NAMALWA (cell line): ENCODE measurements at regions not wholly inside any gene's neighbourhood (a gene's known extent, or its start where the extent isn't known, plus 50 kb on each side); places are given as distances from the start of the nearest gene placed in this dataset.

ENCODE experiments used
- DNase-seq: peaks from one replicate; pipeline ENCODE4 v3.0.0-alpha.2; 2015; ENCODE audit warnings: low spot score

DNA sequence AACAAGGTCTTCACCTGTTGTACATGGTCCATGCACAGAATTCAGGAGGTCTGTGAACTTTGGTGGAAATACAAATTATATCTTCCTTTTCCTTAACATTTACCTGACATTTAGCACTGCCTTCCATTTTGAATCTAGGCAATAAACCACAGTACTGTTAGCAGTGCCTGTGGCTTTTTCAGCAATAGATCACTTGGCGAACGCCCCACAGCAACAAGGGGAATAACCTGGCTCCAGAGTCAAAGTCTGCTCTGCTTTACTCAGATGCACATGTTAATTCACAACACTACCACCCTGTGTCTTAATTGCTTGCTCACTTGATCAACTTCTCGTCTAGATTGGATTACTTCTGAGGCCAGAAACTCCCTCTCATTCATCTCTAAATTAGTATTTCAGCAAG lies 414.6 kb upstream of the PROK2 start:
- DNase-seq: no peak

GRCh38 chr3:72196377-72196929 lies 411.5 kb upstream of the PROK2 start:
- DNase-seq: no peak

- DNase-seq: no peak
Observed at GRCh38 chr3:72195895-72196294, 410.9 kb upstream of the PROK2 start.

DNA sequence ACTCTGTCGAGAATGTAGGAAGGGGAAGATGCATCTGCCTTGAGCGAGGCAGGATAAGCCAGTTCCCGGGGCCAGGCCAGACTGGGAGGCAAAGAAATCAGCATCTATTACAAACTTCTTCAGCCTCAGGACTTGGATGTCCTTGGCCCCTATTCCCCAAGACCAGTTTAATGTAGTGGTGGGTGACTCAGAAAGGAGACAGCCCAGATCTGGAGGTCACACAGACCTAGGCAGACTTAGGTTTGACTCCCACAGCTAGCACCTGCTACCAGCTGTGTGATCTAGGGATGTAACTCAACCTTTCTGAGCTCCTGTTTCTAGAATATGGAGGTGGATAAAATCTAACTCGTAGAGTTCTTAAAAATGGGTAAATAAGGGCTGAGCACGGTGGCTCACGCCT lies 409.5 kb upstream of the PROK2 start:
- DNase-seq: no peak

GRCh38 chr3:72193771-72194430 lies 409.0 kb upstream of the PROK2 start:
- no peak for DNase-seq

DNA sequence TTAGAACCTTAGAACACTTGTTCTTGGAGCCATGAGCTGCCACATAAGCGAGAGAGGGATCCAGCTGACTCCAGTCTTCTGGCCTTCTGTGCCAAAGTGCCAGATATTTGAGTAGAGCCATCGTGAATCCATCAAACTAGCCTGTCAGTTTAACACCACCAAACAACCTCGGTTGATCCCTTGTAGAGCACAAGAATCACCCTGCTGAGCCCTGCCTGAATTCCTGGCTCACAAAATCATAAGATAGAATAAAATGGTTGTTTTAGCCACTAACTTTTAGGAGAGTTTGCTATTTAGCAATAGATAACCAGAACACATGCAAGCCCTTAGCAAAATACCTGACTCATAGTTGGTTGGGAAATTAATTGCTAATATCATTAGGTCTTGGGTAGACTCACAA lies 407.6 kb upstream of the PROK2 start:
- DNase-seq: no peak

- DNase-seq: no peak
Observed at GRCh38 chr3:72191209-72191960, 406.4 kb upstream of the PROK2 start.

DNA sequence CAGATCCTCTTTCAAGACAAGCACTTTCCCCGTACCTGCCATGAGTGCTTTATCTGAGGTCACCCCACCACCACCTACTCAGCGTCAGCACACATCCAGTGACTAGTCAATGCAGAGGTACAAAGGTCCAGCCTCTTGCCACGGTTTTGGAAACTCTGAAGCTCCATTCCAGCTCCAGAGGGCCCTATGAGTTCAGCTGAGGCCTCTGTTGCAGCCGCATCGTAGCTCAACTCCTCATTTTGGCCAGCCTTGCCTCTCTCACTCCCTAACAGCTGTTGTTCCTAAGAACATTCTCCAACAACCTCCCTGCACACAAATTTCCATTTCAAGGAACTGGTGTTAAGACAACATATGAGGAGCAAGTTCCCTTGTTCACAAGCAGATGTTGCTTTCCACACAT lies 405.1 kb upstream of the PROK2 start:
- DNase-seq: no peak

GRCh38 chr3:72189339-72189738 lies 404.4 kb upstream of the PROK2 start:
- DNase-seq: no peak

DNA sequence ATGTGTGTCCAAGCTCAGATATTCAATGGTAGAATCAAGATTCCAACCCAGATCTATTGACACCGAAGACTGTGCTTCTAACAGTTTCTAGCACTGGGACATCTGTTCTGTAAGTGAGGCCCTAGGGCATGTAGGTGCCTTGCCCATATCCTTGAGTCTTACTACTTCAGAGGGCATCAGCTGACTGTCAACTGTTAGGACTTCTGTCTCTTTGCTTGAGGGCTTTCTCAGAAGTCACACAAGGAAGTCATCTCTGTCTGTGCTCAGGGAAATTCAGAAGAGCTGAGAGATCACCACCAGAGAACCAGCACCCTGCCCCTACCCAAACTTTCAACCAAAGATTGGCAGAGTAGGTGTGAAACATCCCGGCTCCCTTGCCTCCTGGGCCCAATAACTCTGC lies 403.6 kb upstream of the PROK2 start:
- DNase-seq: no peak

DNA sequence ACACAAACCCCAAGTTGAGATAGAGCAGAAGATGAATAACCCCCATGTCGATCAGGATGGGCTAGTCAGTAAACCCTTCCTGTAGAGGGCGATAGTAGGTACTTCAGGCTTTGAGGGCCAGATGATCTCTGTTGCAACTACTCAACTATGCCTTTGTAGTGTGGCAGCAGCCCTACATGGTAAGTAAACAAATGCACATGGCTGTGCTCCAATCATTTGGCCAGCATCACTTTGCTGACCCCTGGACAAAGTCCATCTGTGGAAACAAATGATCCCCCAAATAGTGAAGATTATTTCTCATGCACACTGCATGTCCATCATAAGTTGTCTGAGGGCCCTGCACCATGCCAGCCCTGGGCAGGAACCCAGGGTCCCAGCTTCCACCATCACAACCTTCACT lies 402.2 kb upstream of the PROK2 start:
- DNase-seq: peak; percentile 30

- no peak for DNase-seq
Observed at GRCh38 chr3:72186400-72186855, 401.5 kb upstream of the PROK2 start.

DNA sequence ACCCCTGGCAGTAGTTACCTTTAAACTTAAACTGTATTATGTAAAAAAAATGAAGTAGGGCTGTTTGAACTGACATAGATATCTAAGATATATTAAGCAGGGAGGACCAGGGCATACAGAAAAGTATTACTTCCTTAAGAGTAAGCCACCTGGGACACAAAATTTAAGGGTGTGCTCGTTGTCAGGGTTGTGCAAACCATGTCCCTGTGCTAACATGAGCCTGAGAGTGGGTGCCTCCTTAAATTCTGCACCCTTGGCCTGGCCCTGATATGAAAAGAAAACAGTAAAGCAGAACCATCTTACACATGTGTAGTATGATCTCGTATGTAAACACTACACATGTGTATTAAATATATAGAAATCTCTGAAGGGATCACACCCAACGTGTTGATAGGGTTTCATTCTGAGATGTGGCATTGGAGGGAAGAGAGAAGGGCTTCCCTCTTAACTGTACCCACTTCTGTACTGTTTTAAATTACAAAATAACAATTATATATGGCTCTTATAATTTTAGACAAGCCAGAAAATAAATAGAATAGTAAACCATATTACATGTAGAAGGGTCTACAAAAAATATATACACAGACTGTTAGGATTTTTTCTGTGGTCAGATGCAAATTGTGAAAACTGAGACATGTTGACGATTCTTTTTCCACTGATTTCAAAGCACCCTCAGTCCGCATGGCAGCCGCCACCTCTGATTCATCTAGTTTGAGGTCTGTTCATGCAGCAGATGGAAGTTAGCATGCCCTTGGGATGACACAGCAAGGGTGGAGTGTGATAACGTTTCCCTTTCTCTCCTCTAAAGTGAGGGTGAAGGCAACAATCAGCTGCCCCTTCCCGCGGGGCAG lies 400.8 kb upstream of the PROK2 start:
- DNase-seq: peak; percentile 24

GRCh38 chr3:72183489-72183888 lies 398.5 kb upstream of the PROK2 start:
- no peak for DNase-seq

DNA sequence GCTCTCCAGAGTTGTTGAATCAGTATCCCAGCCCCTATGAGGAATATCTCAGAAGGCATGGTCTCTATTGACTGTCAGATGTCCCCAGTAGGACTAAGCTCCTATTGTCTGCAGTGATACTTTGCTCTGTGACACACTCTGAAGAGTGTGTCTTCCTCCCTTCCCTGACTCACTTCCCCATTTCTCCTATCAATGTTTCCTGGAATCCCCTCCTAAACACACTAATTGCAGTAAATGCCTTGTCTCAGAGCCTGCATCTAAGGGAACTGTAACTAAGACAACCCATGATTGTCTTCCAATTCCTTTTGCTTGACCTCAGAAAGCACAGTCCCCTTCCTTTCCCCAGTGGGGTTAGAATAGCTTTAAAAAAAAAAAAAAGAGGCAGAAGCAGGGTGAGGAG lies 397.3 kb upstream of the PROK2 start:
- DNase-seq: no peak

GRCh38 chr3:72181251-72181650 lies 396.3 kb upstream of the PROK2 start:
- DNase-seq: no peak

- no peak for DNase-seq
Observed at GRCh38 chr3:72180405-72180804, 395.5 kb upstream of the PROK2 start.

GRCh38 chr3:72179107-72179464 lies 394.1 kb upstream of the PROK2 start:
- no peak for DNase-seq

DNA sequence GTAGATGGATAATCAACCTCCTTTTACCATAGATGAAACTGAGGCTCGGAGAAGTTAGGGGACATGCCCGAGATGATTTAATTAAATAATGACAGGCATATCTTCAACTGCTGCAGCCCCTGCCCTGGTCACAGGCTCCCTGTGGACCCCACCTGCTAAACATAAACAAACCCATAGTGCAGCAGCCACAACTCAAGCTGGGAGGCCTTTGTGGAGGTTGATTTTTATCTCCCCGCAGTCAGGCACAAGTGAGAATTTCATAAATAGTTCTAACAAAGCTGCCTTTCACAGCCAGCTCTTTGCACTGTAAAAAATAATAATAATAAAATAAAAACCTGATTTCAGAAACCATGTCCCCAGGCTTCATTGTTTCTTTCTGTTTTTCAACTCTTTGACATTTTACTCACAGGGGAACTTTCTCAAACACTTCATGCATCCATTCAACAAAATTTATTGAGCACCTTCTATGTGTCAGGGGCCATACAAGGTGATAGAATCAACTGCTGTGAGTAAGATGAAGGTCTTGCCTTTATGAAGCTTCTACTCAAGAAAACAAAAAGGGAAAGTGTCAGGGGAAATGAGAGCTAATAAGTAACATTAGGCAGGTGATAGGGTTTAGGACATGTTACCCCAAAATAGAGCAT lies 393.6 kb upstream of the PROK2 start:
- DNase-seq: no peak

GRCh38 chr3:72177075-72178050 lies 392.4 kb upstream of the PROK2 start:
- DNase-seq: peak; percentile 16

GRCh38 chr3:72176537-72177041 lies 391.6 kb upstream of the PROK2 start:
- peak; percentile 48 for DNase-seq
